ENCODE measurements at regions not wholly inside any gene's neighbourhood (a gene's known extent, or its start where the extent isn't known, plus 50 kb on each side); places are given as distances from the start of the nearest gene placed in this dataset.
A peak's percentile ranks its signal among the peaks of the same experiment; 100 is the strongest.

GRCh38 chr4:92175250-92175649, 128.5 kb upstream of the GRID2 start:
- 41 to 77% (median 48%) methylated on average over 1 of the region's 1 CpG for WGBS, 5 donors
- Histone ChIP-seq H3K27me3 (replicated peaks in 1 of 7) (no peaks in the 10 kb centered on the region), H3K4me1 (no peaks in the 10 kb centered on the region), H3K9me3 (peaks cover 0 to 4% (median 0%) of the 10 kb centered on the region in 8 donors), H3K27ac (no peak overlapping the region), H3K36me3 (no peaks in the 10 kb centered on the region), H3K4me3 (no peak overlapping the region)
- DNase-seq: no peak
- intact Hi-C loops (cut with DNase I; ENCODE audit: low total_unique reads): no loop called here
- TF ChIP-seq POLR2AphosphoS5 (IDR thresholded peaks at IDR 0.05) (no peak), POLR2A (IDR thresholded peaks at IDR 0.05) (no peak), CTCF (IDR thresholded peaks at IDR 0.05 in 8 of 11, conservative IDR thresholded peaks at IDR 0.05 in 3 of 11) (no peak)

- TF ChIP-seq POLR2AphosphoS5 (IDR thresholded peaks at IDR 0.05) (no peak), CTCF (IDR thresholded peaks at IDR 0.05 in 8 of 11, conservative IDR thresholded peaks at IDR 0.05 in 3 of 11) (no peak), POLR2A (IDR thresholded peaks at IDR 0.05) (no peak)
- Histone ChIP-seq H3K36me3 (no peaks in the 10 kb centered on the region), H3K27me3 (replicated peaks in 1 of 7) (no peaks in the 10 kb centered on the region), H3K27ac (no peak overlapping the region), H3K4me1 (no peaks in the 10 kb centered on the region), H3K4me3 (no peak overlapping the region), H3K9me3 (peaks cover 0 to 36% (median 19%) of the 10 kb centered on the region in 8 donors)
- intact Hi-C loops (cut with DNase I; ENCODE audit: low total_unique reads): no loop called here
- WGBS, 5 donors: 90 to 94% (median 92%) methylated on average over 25 to 36 of the region's 36 CpGs
- DNase-seq: peak; percentile 59
Measured at GRCh38 chr4:92182006-92182735, 121.6 kb upstream of the GRID2 start.

- 92 to 94% (median 94%) methylated on average over 19 to 33 of the region's 33 CpGs for WGBS, 5 donors
- H3K4me1 ChIP-seq: no peaks in the 10 kb centered on the region
- peak; percentile 64 for DNase-seq
- H3K4me3 ChIP-seq: no peak overlapping the region
- H3K27ac ChIP-seq: no peak overlapping the region
- intact Hi-C loops (cut with DNase I; ENCODE audit: low total_unique reads): no loop called here
- no peaks in the 10 kb centered on the region for H3K36me3 ChIP-seq
- TF ChIP-seq POLR2A (IDR thresholded peaks at IDR 0.05) (no peak), POLR2AphosphoS5 (IDR thresholded peaks at IDR 0.05) (no peak), CTCF (IDR thresholded peaks at IDR 0.05 in 8 of 11, conservative IDR thresholded peaks at IDR 0.05 in 3 of 11) (no peak)
- H3K27me3 ChIP-seq (replicated peaks in 1 of 7): no peaks in the 10 kb centered on the region
- peaks cover 0 to 36% (median 19%) of the 10 kb centered on the region in 8 donors for H3K9me3 ChIP-seq
Measured at GRCh38 chr4:92182736-92183407, 120.9 kb upstream of the GRID2 start.

GRCh38 chr4:92183825-92184224, 119.9 kb upstream of the GRID2 start:
- Histone ChIP-seq H3K9me3 (peaks cover 0 to 36% (median 19%) of the 10 kb centered on the region in 8 donors), H3K27me3 (replicated peaks in 1 of 7) (no peaks in the 10 kb centered on the region), H3K4me3 (no peak overlapping the region), H3K36me3 (no peaks in the 10 kb centered on the region), H3K27ac (no peak overlapping the region), H3K4me1 (no peaks in the 10 kb centered on the region)
- TF ChIP-seq CTCF (IDR thresholded peaks at IDR 0.05 in 8 of 11, conservative IDR thresholded peaks at IDR 0.05 in 3 of 11): no peak
- no peak for TF ChIP-seq POLR2A (IDR thresholded peaks at IDR 0.05)
- TF ChIP-seq POLR2AphosphoS5 (IDR thresholded peaks at IDR 0.05): no peak
- WGBS, 5 donors: 93 to 99% (median 95%) methylated on average over 13 of the region's 13 CpGs
- intact Hi-C loops (cut with DNase I; ENCODE audit: low total_unique reads): no loop called here
- DNase-seq: peak; percentile 59

All from spleen (tissue), 11 donors.